ENCODE measurements at regions not wholly inside any gene's neighbourhood (a gene's known extent, or its start where the extent isn't known, plus 50 kb on each side); places are given as distances from the start of the nearest gene placed in this dataset.

GRCh38 chr2:104250635-104251034, 603.3 kb upstream of the POU3F3 start:
- no peaks in the 10 kb centered on the region for H3K79me1 ChIP-seq (ENCODE audit: low read depth, low read length)
- no peak overlapping the region for H2BK120ac ChIP-seq (replicated peaks; ENCODE audit: low read depth, low read length)
- H2BK20ac ChIP-seq (ENCODE audit: low read length) = no peak overlapping the region
- FAIRE-seq (no peak), DNase-seq (ENCODE audit: low read depth in 1 of 2, low spot score in 2 of 2) (no peak)
- H3K36me3 ChIP-seq (ENCODE audit: control insufficient read depth in 2 of 4, insufficient read depth in 4 of 4, low read length in 3 of 4) = no peaks in the 10 kb centered on the region
- WGBS, 2 experiments (ENCODE audit: extremely low coverage in 1 of 2, insufficient coverage in 1 of 2, insufficient read length in 1 of 2, insufficient replicate concordance in 2 of 2, low coverage in 1 of 2, low lambda C conversion rate in 2 of 2, missing lambda C conversion rate in 1 of 2) = 97% methylated on average over 2 of the region's 2 CpGs; no CpG with 5 or more reads in 1 of the 2 experiments
- H3K18ac ChIP-seq (ENCODE audit: extremely low read depth, low read length) = no peak overlapping the region
- no peaks in the 10 kb centered on the region for H3K79me2 ChIP-seq (ENCODE audit: control insufficient read depth in 1 of 2, insufficient read depth in 2 of 2, low read length in 2 of 2)
- POLR2A ChIA-PET (ENCODE audit: partially characterized antibody) = no interaction called here
- no peak overlapping the region for H3K56ac ChIP-seq (replicated peaks; ENCODE audit: insufficient read length, low read depth, low read length)
- H3K4me2 ChIP-seq (ENCODE audit: insufficient read depth in 1 of 2, low read depth in 2 of 2, low read length in 2 of 2) = no peak overlapping the region
- no peak overlapping the region for H4K5ac ChIP-seq (ENCODE audit: insufficient read length, low read depth, low read length)
- H4K8ac ChIP-seq (ENCODE audit: extremely low read depth, insufficient read depth, low read length) = no peak overlapping the region
- no peak overlapping the region for H2BK12ac ChIP-seq (ENCODE audit: low read depth, low read length)
- no peak overlapping the region for H2BK15ac ChIP-seq (ENCODE audit: low read length)
- no peak overlapping the region for H3K4me3 ChIP-seq (ENCODE audit: extremely low read depth in 1 of 4, insufficient read depth in 2 of 4, low read depth in 3 of 4, low read length in 4 of 4)
- H3K23ac ChIP-seq (ENCODE audit: insufficient read length) = no peak overlapping the region
- H3K4ac ChIP-seq (replicated peaks; ENCODE audit: insufficient read length, low read depth, low read length) = no peak overlapping the region
- H2AFZ ChIP-seq (ENCODE audit: low read length) = no peak overlapping the region
- no peak overlapping the region for H2AK5ac ChIP-seq (ENCODE audit: low read depth, low read length)
- H3K4me1 ChIP-seq (replicated peaks in 1 of 4; ENCODE audit: control insufficient read depth in 3 of 4, insufficient read depth in 4 of 4, low read length in 3 of 4) = no peaks in the 10 kb centered on the region
- H3K14ac ChIP-seq (ENCODE audit: insufficient read length) = no peak overlapping the region
- no peak overlapping the region for H4K91ac ChIP-seq (replicated peaks; ENCODE audit: insufficient read length, low read length)
- CTCF ChIA-PET (ENCODE audit: partially characterized antibody) = interaction anchor here (0.6 kb wide), 1 partner anchor 154 kb away, joined by 3 read pairs; no protein-coding TSS in a partner anchor
- no peaks in the 10 kb centered on the region; the same call in 1 of the 2 replicates for H3K23me2 ChIP-seq (ENCODE audit: low read depth, low read length)
- no peaks in the 10 kb centered on the region for H4K20me1 ChIP-seq (replicated peaks in 1 of 2; ENCODE audit: control insufficient read depth in 1 of 2, insufficient read depth in 2 of 2, low read length in 2 of 2)
- H3K9ac ChIP-seq (replicated peaks in 1 of 4; ENCODE audit: extremely low read depth in 1 of 4, low read depth in 3 of 4, low read length in 3 of 4) = no peak overlapping the region
- no peak overlapping the region for H3K27ac ChIP-seq (ENCODE audit: low read depth, low read length)
- no peaks in the 10 kb centered on the region for H3K27me3 ChIP-seq (replicated peaks in 1 of 4; ENCODE audit: control insufficient read depth in 3 of 4, extremely low read depth in 1 of 4, insufficient read depth in 3 of 4, low read length in 3 of 4)
- no peaks in the 10 kb centered on the region for H3K9me3 ChIP-seq (ENCODE audit: insufficient read depth in 2 of 2, low read depth in 1 of 2, low read length in 1 of 2)
- no peak overlapping the region for H2BK5ac ChIP-seq (ENCODE audit: low read depth, low read length)
- TF ChIP-seq JUN (IDR thresholded peaks at IDR 0.05; ENCODE audit: low read depth, low read length) = no peak
- no peak for TF ChIP-seq YY1 (IDR thresholded peaks at IDR 0.05; ENCODE audit: low read depth, low read length)
- no peak for TF ChIP-seq NRF1 (IDR thresholded peaks at IDR 0.05; ENCODE audit: low read depth, low read length)
- no peak for TF ChIP-seq TCF12 (IDR thresholded peaks at IDR 0.05; ENCODE audit: low read depth, low read length)
- TF ChIP-seq RBBP5 (IDR thresholded peaks at IDR 0.05; ENCODE audit: borderline replicate concordance, low read depth, low read length) = no peak
- no peak for TF ChIP-seq BRCA1 (IDR thresholded peaks at IDR 0.05; ENCODE audit: low read depth, low read length)
- TF ChIP-seq CHD1 (IDR thresholded peaks at IDR 0.05; ENCODE audit: low read depth, low read length) = no peak
- TF ChIP-seq HDAC2 (IDR thresholded peaks at IDR 0.05; ENCODE audit: borderline replicate concordance in 1 of 2, low read depth in 2 of 2, low read length in 2 of 2) = no peak
- TF ChIP-seq CEBPB (IDR thresholded peaks at IDR 0.05; ENCODE audit: low read depth, low read length) = no peak
- TF ChIP-seq SAP30 (IDR thresholded peaks at IDR 0.05; ENCODE audit: insufficient read depth, insufficient replicate concordance, low read length) = no peak
- TF ChIP-seq PHF8 (conservative IDR thresholded peaks at IDR 0.05; ENCODE audit: low read depth, low read length) = no peak
- no peak for TF ChIP-seq ATF3 (IDR thresholded peaks at IDR 0.05; ENCODE audit: insufficient read depth, low read depth, low read length)
- TF ChIP-seq TAF1 (IDR thresholded peaks at IDR 0.05; ENCODE audit: low read depth, low read length) = no peak
- no peak for TF ChIP-seq RAD21 (IDR thresholded peaks at IDR 0.05 in 1 of 2, conservative IDR thresholded peaks at IDR 0.05 in 1 of 2; ENCODE audit: low read depth in 2 of 2, low read length in 2 of 2)

Measured in H1 (cell line).